Stromal cell of bone marrow (primary cell): ENCODE measurements at regions not wholly inside any gene's neighbourhood (a gene's known extent, or its start where the extent isn't known, plus 50 kb on each side); places are given as distances from the start of the nearest gene placed in this dataset.

Source experiments
- DNase-seq: peaks from one replicate; pipeline ENCODE4 v3.0.0-alpha.2; 2012; ENCODE audit warnings: low read depth

GRCh38 chr2:220489121-220489520, 861.7 kb downstream of the SLC4A3 start:
- DNase-seq = no peak

- DNase-seq = no peak
Measured at GRCh38 chr2:220491670-220492069, 864.2 kb downstream of the SLC4A3 start.

GRCh38 chr2:220493871-220494525, 866.6 kb downstream of the SLC4A3 start:
- DNase-seq = no peak

- no peak for DNase-seq
Measured at GRCh38 chr2:220496513-220496912, 869.1 kb downstream of the SLC4A3 start.

- peak; percentile 71 for DNase-seq
Measured at GRCh38 chr2:220499225-220499624, 871.8 kb downstream of the SLC4A3 start.

- DNase-seq = no peak
Measured at GRCh38 chr2:220502539-220502938, 875.1 kb downstream of the SLC4A3 start.

- DNase-seq = no peak
Measured at GRCh38 chr2:220503431-220503830, 876.0 kb downstream of the SLC4A3 start.

- no peak for DNase-seq
Measured at GRCh38 chr2:220504938-220505503, 877.6 kb downstream of the SLC4A3 start.

- no peak for DNase-seq
Measured at GRCh38 chr2:220506466-220506865, 879.0 kb downstream of the SLC4A3 start.

GRCh38 chr2:220509096-220509757, 881.8 kb downstream of the SLC4A3 start:
- DNase-seq = no peak

- no peak for DNase-seq
Measured at GRCh38 chr2:220509966-220510365, 882.5 kb downstream of the SLC4A3 start.

GRCh38 chr2:220510668-220511067, 883.2 kb downstream of the SLC4A3 start:
- no peak for DNase-seq

- no peak for DNase-seq
Measured at GRCh38 chr2:220512419-220512818, 885.0 kb downstream of the SLC4A3 start.

- no peak for DNase-seq
Measured at GRCh38 chr2:220513573-220514288, 886.3 kb downstream of the SLC4A3 start.

- no peak for DNase-seq
Measured at GRCh38 chr2:220521551-220521950, 894.1 kb downstream of the SLC4A3 start.

GRCh38 chr2:220528180-220528675, 900.8 kb downstream of the SLC4A3 start:
- no peak for DNase-seq

GRCh38 chr2:220531216-220531615, 903.8 kb downstream of the SLC4A3 start:
- DNase-seq = no peak

GRCh38 chr2:220533485-220533884, 906.1 kb downstream of the SLC4A3 start:
- DNase-seq = no peak

- no peak for DNase-seq
Measured at GRCh38 chr2:220539481-220539880, 912.1 kb downstream of the SLC4A3 start.

GRCh38 chr2:220544049-220544448, 916.6 kb downstream of the SLC4A3 start:
- DNase-seq = no peak

GRCh38 chr2:220550995-220551700, 923.7 kb downstream of the SLC4A3 start:
- no peak for DNase-seq
